Skin of body (tissue), 1 donor: ENCODE measurements at regions not wholly inside any gene's neighbourhood (a gene's known extent, or its start where the extent isn't known, plus 50 kb on each side); places are given as distances from the start of the nearest gene placed in this dataset.
A peak's percentile ranks its signal among the peaks of the same experiment; 100 is the strongest.

Experiments
- DNase-seq: peaks from one replicate; lab custom pipeline; 2025; lab: John Stamatoyannopoulos, UW

GRCh38 chr5:98482321-98483300 is 290.9 kb upstream of the RGMB start:
- DNase-seq: peak; percentile 93

GRCh38 chr5:98483301-98483685 is 290.2 kb upstream of the RGMB start:
- peak; percentile 99 for DNase-seq

- peak; percentile 90 for DNase-seq
Observed at GRCh38 chr5:98489021-98489420, 284.4 kb upstream of the RGMB start.

- no peak for DNase-seq
Observed at GRCh38 chr5:98490348-98490747, 283.1 kb upstream of the RGMB start.

- DNase-seq: no peak
Observed at GRCh38 chr5:98492258-98492657, 281.2 kb upstream of the RGMB start.

- DNase-seq: peak; percentile 16
Observed at GRCh38 chr5:98497418-98497817, 276.0 kb upstream of the RGMB start.

GRCh38 chr5:98498028-98498427 is 275.4 kb upstream of the RGMB start:
- DNase-seq: no peak

- DNase-seq: no peak
Observed at GRCh38 chr5:98499892-98500291, 273.6 kb upstream of the RGMB start.

- no peak for DNase-seq
Observed at GRCh38 chr5:98500811-98501210, 272.7 kb upstream of the RGMB start.

GRCh38 chr5:98503616-98504015 is 269.8 kb upstream of the RGMB start:
- DNase-seq: no peak

- no peak for DNase-seq
Observed at GRCh38 chr5:98504505-98504904, 269.0 kb upstream of the RGMB start.

GRCh38 chr5:98510143-98510985 is 263.1 kb upstream of the RGMB start:
- peak; percentile 67 for DNase-seq

- DNase-seq: no peak
Observed at GRCh38 chr5:98513380-98513779, 260.1 kb upstream of the RGMB start.

- no peak for DNase-seq
Observed at GRCh38 chr5:98514215-98514614, 259.2 kb upstream of the RGMB start.

- DNase-seq: no peak
Observed at GRCh38 chr5:98516701-98517100, 256.8 kb upstream of the RGMB start.

- DNase-seq: peak; percentile 11
Observed at GRCh38 chr5:98517560-98518366, 255.7 kb upstream of the RGMB start.

GRCh38 chr5:98518754-98519153 is 254.7 kb upstream of the RGMB start:
- DNase-seq: no peak

GRCh38 chr5:98519571-98519970 is 253.9 kb upstream of the RGMB start:
- DNase-seq: peak; percentile 65

GRCh38 chr5:98521821-98522220 is 251.6 kb upstream of the RGMB start:
- no peak for DNase-seq

- DNase-seq: peak; percentile 16
Observed at GRCh38 chr5:98524773-98525172, 248.7 kb upstream of the RGMB start.

- no peak for DNase-seq
Observed at GRCh38 chr5:98527846-98528245, 245.6 kb upstream of the RGMB start.
